Central memory CD4-positive, alpha-beta T cell (primary cell): ENCODE measurements at regions not wholly inside any gene's neighbourhood (a gene's known extent, or its start where the extent isn't known, plus 50 kb on each side); places are given as distances from the start of the nearest gene placed in this dataset.
A peak's percentile ranks its signal among the peaks of the same experiment; 100 is the strongest.

Experiments used
- DNase-seq: peaks from one replicate; pipeline ENCODE4 v3.0.0; 2022

DNA sequence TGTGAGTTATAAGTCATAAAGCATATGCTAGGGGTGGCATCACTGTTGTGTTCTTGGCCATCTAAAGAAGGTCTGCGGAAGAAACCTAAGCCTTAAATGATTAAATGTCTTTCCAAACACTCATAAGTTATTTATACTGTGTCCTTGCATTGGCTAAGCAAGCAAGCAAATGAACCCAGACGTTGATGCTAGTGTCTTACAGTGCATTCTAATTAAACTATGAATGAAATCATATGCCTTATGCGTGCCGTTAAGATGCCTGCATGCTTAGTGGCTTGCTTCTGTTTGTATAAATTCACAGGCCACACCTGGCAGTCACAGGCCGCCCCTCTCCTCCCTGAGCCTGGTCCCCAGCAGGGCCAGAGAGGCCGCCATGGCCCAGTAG, 49.9 kb downstream of the RIN2 start:
- DNase-seq: no peak

DNA sequence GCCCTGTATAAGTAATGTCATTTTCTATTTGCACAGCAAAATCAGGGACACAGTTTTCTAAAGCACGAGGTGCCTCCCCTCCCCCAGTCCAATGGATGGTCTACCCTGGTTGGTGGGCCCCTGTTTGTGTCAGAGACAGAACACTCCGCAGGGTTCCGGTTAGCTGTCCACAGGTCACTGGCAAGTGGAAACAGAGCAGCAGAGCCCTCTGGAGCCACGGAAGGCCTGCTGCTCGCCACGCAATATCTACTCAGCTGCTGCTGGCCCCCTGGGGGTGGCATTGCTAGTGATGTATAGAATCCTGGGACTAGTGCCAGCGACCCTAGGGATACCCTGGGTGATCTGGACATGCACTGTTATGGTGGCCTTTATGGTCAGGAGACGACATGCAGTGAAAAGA, 50.4 kb downstream of the RIN2 start:
- DNase-seq: no peak

DNA sequence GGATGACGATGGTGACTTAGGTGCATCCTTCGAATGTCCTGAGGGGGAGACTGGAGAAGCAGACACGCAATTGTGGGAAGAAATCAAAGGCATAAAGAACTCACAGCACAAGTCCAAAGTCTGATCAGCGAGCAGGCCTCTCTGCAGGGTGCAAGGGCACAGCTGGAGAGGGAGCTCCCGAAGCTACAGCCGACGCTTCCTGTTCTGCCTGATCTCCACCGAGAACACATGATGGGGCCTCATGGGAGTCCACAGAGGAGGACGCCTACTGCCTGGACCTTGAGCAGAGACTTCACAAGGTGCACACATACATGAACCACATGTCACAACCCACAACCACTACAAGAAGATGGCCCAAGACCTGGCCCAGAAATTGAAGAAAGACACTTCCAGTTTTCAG, 51.4 kb downstream of the RIN2 start:
- no peak for DNase-seq

DNA sequence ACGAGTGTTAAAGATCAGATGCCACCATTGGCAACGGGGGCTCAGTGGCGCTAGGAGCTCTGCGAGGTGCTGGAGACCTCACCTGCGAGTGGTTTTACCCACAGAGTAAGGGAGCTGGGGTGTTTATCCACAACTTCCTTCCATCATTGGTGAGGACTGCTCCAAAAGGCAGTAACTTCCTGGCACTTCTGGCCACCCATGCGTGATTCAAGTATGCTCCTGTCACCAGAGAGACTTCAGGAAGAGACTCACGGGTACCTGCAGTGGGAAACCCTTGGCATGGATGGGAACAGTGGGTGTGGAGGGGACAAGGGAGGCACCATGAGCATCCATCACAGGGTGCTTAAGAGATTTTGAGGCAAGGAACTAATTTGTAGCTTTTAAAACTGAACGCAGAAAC, 53.2 kb downstream of the RIN2 start:
- DNase-seq: no peak

GRCh38 chr20:19812056-19812455, 54.0 kb downstream of the RIN2 start:
- no peak for DNase-seq

GRCh38 chr20:19812696-19813095, 54.6 kb downstream of the RIN2 start:
- no peak for DNase-seq

DNA sequence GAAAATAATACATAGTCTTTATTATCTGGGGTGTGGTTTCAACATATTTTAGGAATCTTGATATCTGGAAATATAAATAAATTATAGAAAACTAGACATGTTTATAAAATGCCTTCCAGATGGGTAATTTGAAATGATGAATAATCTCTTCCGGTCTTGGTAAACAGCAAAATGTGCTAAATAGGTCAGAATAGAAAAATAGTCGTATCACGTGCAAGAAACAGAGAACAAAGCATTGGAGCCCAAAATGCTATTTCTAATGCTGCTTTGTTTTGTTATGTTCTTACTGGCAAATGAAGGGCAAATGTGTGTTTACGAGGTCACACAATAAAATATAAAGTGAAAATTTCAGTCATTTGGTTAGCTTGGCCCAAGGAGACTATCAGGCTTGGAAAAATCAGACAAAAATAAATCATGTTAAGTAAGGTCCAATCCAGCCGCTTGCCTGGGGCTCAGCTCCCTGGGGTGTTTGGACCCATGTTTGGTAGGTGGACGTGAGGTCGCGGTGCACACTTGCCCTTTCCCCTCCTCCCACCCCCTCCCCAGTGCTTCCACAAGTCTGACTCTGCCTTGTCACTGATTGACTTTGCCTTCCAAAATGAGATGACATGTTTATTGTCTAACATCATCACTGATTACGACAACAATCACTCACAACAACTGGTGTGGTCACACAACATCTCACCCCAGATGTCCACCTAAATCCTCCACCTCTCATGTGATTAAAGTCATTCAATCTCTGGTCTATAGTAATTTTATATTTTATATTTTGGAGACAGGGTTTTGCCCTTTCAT, 56.0 kb downstream of the RIN2 start:
- DNase-seq: no peak

DNA sequence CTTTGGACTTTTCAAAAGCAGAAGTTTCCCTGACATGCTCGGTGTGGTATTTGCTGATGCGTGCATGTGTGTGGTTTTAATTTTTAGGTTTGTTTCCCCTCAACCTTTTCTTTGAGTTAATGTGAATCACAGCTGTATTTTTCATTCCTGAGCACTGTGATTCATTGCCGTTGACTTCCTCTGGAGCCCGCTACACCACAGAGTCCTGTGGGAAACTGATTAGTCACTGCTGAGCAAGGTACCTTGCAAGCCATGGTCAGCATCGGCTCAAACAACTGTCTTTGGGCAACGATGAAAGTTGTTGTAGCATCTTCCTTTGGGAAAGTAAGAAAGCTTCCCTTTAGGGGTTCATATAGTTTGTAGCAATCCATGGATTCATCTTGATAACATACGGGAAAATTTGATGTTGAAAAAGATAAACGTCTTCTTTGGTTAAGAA, 57.5 kb downstream of the RIN2 start:
- DNase-seq: no peak

GRCh38 chr20:19816386-19816785, 58.3 kb downstream of the RIN2 start:
- DNase-seq: no peak

GRCh38 chr20:19817017-19817416, 59.0 kb downstream of the RIN2 start:
- DNase-seq: no peak

- DNase-seq: no peak
Measured at GRCh38 chr20:19819149-19819548, 61.1 kb downstream of the RIN2 start.

- no peak for DNase-seq
Measured at GRCh38 chr20:19820555-19821211, 62.6 kb downstream of the RIN2 start.

GRCh38 chr20:19821606-19822005, 63.5 kb downstream of the RIN2 start:
- DNase-seq: no peak

- no peak for DNase-seq
Measured at GRCh38 chr20:19823216-19823615, 65.2 kb downstream of the RIN2 start.

- no peak for DNase-seq
Measured at GRCh38 chr20:19823971-19824370, 65.9 kb downstream of the RIN2 start.

DNA sequence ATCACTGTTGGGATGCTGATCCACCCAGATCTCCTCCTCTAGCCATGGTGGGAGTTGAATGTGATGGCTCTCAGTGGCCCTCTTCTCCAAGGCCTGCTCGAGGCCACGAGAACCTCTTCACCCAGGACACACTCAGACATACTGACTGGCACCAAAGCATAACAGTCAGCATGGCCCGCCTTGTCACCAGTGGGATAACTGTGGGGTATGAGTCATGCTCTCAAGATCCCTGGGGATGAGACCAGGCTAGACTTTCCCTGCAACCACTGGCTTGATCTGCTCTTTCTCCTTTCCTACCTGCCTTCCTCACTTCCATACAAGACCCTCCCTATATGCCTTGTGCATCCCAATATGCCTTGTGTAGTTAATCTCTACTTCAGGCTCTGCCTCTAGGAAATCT, 66.8 kb downstream of the RIN2 start:
- no peak for DNase-seq

- DNase-seq: no peak
Measured at GRCh38 chr20:19826179-19826914, 68.3 kb downstream of the RIN2 start.

DNA sequence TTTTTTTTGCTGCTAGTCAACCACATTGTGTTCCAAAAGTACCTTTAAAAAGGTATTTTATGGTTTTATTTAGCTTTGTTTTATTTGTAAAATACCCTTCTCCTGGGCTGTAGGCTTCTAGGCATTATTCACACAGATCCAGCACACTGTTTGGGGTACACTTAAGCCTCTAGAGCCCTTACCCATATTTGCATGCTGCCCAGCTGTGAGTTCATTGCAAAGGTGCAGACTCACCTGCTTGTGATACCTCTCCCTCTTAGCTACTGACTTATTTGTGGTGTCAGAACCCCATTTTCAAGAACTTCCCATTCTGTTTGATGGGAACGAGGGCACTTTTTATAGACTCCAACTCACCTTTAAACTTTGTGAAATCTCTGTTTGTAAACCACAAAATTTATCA, 69.8 kb downstream of the RIN2 start:
- no peak for DNase-seq

DNA sequence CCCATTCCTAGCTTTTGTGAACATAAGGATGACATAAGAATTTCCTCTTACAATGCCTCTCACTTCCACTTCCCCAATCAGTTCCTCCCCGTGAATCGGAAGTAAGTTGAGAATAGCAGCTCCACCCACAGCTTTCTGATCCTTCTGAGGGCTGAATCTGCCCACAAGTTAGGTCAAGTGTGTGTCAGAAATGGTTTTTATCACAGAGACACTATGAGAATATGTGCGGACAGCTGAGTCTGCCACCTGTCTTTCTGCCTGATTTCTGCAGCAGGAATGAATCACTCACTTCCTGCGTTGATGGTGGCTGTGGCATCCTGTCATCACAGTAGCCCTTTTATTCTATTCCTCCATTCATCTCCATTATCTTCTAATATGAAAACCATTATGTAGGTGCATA, 70.2 kb downstream of the RIN2 start:
- DNase-seq: peak; percentile 3

DNA sequence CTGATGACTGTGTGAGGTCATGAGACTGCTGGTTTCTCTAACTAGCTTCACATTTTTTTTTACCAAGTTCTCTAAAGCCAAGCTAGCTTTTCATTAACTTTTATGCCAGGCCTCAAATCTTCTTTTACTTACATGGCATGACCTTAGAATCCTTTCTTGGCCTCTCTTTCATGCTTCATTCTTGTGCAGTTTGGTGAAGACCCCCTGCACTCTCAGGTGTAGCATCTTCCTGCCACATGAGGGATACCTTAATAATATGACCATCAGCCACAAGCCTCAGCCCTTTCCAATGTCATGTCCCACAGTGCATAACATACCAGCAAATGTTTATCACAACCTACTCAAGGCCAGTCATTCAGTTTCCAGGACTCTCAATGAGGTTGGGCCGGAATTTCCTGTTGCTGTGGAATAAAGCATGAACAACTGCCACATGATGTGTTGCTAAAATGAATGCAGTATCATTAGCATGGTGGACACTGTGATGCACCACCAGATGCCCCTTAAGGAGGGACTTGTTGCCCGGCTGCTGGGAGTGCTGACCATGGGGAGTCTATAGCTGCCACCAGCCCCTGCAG, 72.2 kb downstream of the RIN2 start:
- no peak for DNase-seq

DNA sequence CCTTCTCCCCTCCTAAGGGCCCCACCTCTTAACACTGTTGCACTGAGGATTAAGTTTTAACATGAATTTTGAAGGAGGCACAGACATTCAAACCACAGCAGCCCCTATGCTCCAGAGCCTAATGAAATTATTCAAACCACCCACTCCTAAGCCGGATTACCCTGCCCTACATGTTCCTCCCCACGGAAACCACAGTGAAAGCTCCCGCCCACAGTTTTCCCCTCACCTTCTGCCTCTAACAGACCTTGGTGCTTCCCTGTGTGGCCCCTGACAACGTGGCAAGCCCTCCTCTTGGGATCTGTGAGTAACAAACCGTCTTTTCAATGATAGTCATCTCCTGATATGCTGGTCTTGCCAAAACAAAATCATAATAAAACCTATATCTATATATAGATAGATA, 74.8 kb downstream of the RIN2 start:
- DNase-seq: no peak

GRCh38 chr20:19833395-19833794, 75.3 kb downstream of the RIN2 start:
- no peak for DNase-seq

DNA sequence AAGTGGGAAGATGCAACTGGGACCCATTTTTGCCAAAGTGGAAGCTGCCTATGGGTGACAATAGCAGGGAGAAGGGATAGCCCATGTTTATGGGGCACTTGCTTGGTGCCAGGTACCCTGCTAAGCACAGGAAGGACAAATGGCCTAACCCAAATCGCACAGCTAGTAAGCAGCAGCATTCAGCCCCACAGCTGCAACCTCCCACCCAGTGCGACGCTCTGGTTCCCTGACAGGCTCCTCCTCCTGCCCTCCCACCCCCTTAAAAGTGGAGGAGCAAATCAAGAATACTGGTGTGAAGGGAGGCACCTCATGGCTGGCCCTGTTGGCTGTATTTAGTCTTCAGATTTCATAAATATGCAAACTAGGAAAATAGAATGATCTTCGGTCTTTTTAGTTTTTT, 76.2 kb downstream of the RIN2 start:
- no peak for DNase-seq

DNA sequence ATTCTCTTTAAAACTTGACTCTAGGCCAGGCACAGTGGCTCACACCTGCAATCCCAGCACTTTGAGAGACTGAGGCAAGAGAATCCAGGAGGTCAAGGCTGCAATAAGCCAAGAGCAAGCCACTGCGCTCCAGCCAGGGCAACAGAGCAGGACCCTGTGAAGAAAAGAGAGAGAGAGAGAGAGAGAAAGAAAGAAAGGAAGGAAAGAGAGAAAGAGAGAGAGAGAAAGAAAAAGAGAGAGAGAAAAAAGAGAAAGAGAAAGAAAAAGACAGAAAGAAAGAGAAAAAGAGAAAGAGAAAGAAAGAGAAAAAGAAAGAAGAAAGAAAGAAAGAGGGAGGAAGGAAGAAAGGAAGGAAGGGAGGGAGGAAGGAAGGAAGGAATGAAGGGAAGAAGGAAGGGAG, 76.7 kb downstream of the RIN2 start:
- DNase-seq: no peak
